NCI-H187 (cell line): ENCODE measurements at regions not wholly inside any gene's neighbourhood (a gene's known extent, or its start where the extent isn't known, plus 50 kb on each side); places are given as distances from the start of the nearest gene placed in this dataset.

Source experiments
- DNase-seq, 2 experiments: peaks; one replicate each; lab custom pipeline; 2025; lab: John Stamatoyannopoulos, UW

DNA sequence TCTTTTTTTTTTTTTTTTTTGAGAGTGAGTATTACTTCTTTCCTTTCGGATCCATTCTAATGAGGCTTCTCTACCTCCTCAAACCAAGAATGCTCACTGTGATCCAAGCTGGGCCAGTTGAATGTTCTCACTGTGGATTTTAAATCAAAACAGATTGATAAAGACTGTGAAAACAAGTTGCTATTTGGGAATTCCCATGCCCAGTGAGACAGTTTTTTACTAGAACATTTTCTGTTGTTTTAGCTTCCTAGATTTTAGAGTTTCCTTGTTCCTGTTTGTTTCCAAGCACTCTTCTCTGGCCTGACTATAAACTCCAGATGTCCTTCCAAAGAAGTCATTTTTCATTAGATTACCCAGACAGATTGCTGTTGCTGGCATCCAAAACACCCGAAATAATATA, 60.1 kb upstream of the GALNT15 start:
- DNase-seq = no peak

DNA sequence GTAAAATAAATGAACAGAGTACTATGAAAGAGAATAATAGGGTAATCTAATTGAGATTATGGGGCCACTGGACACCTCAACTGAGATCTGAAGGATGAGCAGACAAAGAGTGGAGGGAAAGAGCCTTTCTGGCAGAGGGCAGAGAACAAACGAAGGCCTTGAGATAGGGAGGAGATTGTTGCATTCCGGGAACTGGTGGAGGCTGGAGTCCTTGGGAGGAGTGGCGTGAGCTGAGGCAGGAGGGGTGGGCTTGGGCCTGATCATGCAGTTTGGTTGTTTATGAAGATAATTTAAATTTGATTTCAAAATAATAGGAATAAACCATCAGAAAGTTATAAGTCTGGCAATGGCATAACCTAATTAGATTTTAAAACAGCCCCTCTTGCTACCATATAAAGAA, 59.5 kb upstream of the GALNT15 start:
- no peak for DNase-seq

GRCh38 chr3:16118396-16118795, 56.1 kb upstream of the GALNT15 start:
- DNase-seq = no peak

DNA sequence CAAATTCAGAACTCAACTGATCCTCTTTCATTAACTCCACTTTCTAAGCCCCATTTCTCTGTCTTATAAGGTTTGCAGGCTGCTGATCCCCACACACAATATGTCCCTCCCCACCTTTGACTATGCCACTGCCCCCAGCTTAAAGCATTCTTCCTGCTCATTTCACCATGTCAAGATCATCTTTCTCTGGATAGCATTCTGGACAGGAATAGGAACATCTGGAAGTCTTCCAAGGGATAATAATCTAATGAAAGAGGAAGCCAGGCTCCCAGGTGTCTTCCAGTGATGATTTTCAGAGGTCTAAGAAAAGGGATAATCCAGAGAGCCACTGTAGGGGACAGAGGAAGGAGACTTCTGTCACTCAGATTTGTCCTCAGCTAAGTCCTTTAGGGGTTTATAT, 54.6 kb upstream of the GALNT15 start:
- no peak for DNase-seq

DNA sequence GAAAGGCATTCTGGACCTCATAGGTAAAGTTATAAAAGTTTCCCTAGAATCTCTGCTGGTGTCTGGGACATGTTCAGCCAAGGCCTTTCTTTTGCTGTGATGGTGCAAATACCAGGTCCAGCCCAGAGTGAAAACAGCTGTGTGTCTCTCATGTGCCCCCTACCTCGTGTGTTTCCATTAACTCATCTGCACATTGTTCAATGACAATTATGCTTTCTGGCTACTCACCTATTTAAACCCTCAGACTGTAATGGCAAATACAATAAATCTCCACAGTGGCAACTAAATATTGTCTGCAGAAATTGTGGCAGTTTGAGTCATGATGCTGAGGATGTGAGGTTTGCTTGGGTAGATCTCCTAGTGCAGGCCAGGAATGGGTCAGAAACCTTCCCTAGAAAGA, 53.1 kb upstream of the GALNT15 start:
- no peak for DNase-seq

DNA sequence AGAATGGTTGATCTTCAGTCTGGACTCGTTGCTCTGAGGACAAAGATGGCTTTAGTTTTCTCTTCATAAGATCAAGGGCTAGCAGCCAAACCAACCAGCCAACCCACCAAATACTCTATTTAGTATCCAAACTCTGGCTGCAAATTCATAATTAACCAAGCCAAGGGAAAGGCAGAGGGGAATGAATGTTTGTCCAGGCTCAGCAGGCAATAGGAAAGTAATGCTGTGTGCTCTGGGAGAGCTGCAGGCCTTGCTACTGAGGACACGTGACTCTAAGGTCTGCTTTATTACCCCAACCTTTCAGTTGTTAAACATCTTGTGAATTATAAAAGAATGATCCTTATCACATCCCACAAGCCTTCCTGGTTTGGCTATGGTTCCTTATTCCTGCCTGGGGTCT, 52.3 kb upstream of the GALNT15 start:
- no peak for DNase-seq

DNA sequence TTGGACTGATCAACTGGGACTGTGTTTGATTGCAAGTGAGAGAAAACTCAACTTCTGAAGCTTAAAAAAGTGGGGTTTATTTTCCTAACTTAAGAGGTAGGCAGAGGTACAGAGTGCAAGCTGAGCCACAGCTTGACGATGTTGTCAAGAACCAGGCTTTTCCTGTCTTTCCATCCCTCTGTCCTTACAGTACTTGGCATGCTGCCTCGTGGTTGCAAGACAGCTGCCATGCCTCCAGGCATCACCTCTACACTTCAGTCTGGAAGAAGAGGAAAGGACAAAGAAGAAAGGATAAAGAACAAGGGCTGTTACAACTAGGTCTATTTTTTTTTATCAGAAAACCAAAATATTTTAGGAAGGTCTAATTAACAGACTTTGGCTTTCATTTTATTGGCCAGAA, 51.8 kb upstream of the GALNT15 start:
- DNase-seq = no peak

DNA sequence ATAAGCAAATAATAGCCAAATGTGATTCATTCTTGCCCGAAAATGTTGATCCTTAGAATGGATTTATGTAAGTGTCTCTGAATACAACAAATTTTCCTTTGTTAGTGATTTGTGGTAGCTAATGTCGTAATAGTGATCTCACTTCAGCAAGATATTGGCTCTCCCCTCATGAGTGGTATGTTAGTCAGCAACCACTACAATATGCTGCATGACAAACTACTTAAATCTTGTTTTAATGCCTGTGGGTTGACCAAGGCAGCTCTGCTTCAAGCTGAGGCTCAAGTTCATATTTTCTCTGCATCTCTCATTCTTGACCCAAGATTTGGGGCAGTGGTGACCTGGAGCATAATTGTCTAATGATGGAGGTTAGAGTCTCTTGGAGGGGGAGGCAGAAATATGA, 49.8 kb upstream of the GALNT15 start:
- no peak for DNase-seq
